LNCaP clone FGC (cell line): ENCODE measurements at regions not wholly inside any gene's neighbourhood (a gene's known extent, or its start where the extent isn't known, plus 50 kb on each side); places are given as distances from the start of the nearest gene placed in this dataset.

ENCODE experiments used
- DNase-seq: peaks from one replicate; pipeline ENCODE4 v3.0.0-alpha.2; 2011; ENCODE audit warnings: low read depth
- H3K4me3 ChIP-seq: 2 replicates; pipeline ENCODE4 v1.5.1; 2011; ENCODE audit warnings: mild to moderate bottlenecking, low read depth, low read length, control low read depth
- TF ChIP-seq, protein P1 (sequence below): IDR thresholded peaks from 2 replicates; pipeline ENCODE4 v1.5.1; 2012; ENCODE audit warnings: mild to moderate bottlenecking; ENCODE audit not compliant: control insufficient read depth, insufficient read depth; ENCODE audit errors: extremely low read depth

DNA sequence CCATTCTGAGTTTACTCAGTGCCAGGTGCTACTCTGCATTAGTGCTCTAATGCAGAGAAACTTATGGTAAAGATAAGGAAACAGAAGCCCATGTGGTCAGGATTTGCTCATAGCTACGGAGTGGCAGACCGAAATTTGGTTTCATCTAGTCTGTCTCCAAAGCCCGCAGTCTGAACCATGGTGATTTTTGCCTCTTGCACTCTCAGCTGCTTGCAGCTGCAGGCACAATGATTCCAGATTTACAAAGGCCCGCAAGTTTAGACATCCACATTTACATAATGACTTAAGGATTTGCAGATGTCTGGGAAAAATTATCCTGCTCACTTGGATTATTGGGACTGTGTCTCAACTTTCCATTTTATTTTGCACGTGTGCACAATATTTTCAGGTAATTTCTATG, 161.3 kb upstream of the KCNJ6 start:
- H3K4me3 ChIP-seq = no peak overlapping the region
- TF ChIP-seq, protein P1, sequence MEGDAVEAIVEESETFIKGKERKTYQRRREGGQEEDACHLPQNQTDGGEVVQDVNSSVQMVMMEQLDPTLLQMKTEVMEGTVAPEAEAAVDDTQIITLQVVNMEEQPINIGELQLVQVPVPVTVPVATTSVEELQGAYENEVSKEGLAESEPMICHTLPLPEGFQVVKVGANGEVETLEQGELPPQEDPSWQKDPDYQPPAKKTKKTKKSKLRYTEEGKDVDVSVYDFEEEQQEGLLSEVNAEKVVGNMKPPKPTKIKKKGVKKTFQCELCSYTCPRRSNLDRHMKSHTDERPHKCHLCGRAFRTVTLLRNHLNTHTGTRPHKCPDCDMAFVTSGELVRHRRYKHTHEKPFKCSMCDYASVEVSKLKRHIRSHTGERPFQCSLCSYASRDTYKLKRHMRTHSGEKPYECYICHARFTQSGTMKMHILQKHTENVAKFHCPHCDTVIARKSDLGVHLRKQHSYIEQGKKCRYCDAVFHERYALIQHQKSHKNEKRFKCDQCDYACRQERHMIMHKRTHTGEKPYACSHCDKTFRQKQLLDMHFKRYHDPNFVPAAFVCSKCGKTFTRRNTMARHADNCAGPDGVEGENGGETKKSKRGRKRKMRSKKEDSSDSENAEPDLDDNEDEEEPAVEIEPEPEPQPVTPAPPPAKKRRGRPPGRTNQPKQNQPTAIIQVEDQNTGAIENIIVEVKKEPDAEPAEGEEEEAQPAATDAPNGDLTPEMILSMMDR = no peak
- no peak for DNase-seq

DNA sequence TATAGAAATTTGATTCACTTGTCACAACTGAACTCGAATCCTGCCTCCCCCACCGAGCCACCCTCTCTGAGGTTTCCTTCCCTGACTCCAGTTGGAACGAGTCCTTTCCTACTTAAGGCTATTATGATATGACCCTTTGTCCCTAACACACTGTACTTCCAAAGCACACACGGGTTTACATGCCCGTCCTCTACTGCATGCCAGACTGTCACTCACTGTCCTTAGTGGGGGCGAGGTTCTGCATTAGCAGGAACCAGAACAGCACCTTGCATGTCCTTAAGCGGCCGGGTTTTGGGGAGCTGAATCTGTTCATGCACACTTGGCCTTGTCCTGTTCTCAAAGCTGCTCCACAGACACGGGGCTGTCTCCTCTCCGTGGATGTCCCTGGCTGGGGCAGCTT, 164.6 kb upstream of the KCNJ6 start:
- TF ChIP-seq, protein P1 = no peak
- H3K4me3 ChIP-seq = no peak overlapping the region
- no peak for DNase-seq

GRCh38 chr21:38081708-38082107, 165.5 kb upstream of the KCNJ6 start:
- TF ChIP-seq, protein P1 = no peak
- DNase-seq = no peak
- H3K4me3 ChIP-seq = no peak overlapping the region

GRCh38 chr21:38082936-38083485, 166.8 kb upstream of the KCNJ6 start:
- DNase-seq = no peak
- no peak overlapping the region for H3K4me3 ChIP-seq
- TF ChIP-seq, protein P1 = no peak

GRCh38 chr21:38083535-38083934, 167.3 kb upstream of the KCNJ6 start:
- TF ChIP-seq, protein P1 = no peak
- DNase-seq = no peak
- no peak overlapping the region for H3K4me3 ChIP-seq

DNA sequence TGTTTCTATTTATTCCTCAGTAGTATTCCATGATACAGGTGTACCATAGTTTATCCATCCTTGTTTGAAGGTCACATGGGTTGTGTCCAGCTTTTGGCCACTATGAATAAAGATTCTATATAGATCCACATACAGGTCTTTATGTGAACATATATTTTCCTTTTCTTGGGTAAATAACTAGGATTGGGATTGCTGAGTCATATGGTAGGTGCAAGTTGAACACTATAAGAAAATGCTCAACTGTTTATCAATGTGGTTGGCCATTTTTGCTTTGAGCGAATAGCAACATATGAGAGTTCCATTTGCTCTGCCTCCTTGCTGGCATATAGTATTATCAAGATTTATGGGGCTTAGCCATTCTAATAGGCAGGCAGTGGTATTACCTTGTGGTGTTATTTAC, 170.2 kb upstream of the KCNJ15 start:
- TF ChIP-seq, protein P1 = no peak
- no peak for DNase-seq
- H3K4me3 ChIP-seq = no peak overlapping the region
